ENCODE measurements at regions not wholly inside any gene's neighbourhood (a gene's known extent, or its start where the extent isn't known, plus 50 kb on each side); places are given as distances from the start of the nearest gene placed in this dataset.
"Not testable (repeated sequence)": the region's sequence is repeated elsewhere in the genome, so short reads cannot be mapped to it uniquely, and the experiment has no call there.

GRCh38 chr15:35281515-35281914, 196.4 kb upstream of the NANOGP8 start:
- no peak for DNase-seq

GRCh38 chr15:35279811-35280210, 194.7 kb upstream of the NANOGP8 start:
- no peak for DNase-seq

GRCh38 chr15:35271371-35272043, 186.4 kb upstream of the NANOGP8 start:
- peak; percentile 8 for DNase-seq

GRCh38 chr15:35260941-35261340, 175.8 kb upstream of the NANOGP8 start:
- DNase-seq = no peak

GRCh38 chr15:35260274-35260673, 175.2 kb upstream of the NANOGP8 start:
- DNase-seq = not testable (repeated sequence)

- no peak for DNase-seq
These were observed 171.5 kb upstream of the NANOGP8 start for GRCh38 chr15:35256551-35256950.

DNA sequence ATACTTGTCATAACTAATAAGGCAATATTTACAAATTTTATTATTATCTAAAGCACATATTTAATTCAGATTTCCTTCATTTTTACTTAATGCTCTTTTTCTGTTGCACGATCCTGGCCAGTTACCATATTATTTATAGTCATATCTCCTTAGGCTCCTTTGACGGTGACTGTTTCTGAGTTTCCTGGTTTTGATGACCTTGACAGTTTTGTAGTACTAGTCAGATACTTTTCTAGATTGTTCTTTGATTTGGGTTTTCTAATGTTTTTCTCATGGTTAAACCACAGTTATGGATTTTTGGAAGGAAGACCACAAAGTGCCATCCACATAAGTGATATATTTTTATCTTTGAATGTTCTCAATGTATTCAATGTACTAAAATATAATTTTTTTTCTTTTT, 171.0 kb upstream of the NANOGP8 start:
- DNase-seq = no peak

DNA sequence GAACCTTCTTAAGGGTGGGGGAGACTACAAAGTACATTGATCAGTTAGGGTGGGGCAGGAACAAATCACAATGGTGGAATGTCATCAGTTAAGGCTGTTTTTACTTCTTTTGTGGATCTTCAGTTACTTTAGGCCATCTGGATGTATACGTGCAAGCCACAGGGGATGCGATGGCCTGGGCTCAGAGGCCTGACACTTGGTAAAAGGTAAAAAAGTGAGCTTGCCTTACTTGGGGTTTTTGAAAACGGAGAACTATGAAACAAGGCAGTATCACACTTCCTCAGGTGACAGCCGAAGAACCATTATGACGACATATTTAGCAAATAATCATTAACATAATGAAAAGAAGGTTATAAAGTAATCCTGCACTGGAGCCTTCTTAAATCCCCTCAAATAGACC, 169.8 kb upstream of the NANOGP8 start:
- not testable (repeated sequence) for DNase-seq

DNA sequence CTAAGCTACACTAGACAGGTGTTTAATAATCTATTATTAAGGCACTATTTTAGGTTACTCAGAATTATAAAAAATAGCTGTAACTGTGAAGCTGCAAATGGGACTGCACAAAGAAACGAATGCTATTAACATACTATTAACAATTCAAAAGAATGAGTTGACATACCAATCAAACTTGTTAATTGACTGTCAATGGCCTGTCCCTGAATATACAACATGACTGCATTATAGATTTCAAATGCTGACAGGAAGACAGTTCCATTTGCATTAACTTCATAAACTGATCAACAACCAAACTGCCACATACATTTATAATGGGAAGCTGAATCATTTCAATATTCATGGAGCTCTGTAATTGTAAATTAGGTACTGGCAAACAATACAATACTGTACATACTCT, 169.0 kb upstream of the NANOGP8 start:
- DNase-seq = no peak

DNA sequence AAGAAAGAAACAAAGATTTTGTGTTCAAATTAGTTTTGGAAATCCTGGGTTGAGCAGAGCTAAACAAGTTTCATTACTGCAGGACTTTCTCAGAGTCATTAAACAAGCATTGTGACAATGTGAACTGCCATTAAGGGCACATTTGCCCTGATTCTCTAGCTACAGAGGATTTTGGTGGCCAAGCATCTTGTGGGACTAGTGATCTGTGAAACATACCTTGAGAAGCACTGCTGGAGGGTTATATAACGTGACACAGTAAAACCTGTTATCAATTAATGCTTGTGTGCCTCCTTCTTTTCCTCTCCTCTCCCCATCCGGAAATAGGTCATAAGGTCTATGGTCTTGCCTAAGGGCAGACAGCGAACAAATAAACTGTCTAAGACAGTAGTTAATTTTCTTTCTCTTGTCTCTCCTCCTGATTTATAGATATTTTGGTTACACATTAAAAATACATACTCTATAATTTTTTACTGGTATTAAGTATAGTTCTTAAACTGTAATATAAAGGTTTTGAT, 167.3 kb upstream of the NANOGP8 start:
- no peak for DNase-seq

DNA sequence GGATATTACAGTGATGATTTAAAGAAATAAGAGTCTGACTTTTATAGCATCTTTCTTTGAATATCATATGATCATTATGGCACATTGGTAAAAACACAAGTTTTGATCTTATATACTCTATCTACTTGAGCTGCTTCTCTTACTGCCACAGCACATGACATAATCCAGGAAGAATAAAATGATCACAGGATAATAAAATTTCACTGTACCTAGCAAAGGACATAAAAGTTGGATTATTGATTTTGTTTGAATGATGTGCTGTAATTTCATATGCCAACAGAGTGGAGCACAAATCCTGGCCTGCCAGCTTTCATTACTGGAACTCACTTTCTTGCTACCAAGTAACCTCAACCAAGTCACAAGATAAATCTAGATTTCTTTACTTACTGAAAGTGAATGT, 162.1 kb upstream of the NANOGP8 start:
- DNase-seq = no peak

DNA sequence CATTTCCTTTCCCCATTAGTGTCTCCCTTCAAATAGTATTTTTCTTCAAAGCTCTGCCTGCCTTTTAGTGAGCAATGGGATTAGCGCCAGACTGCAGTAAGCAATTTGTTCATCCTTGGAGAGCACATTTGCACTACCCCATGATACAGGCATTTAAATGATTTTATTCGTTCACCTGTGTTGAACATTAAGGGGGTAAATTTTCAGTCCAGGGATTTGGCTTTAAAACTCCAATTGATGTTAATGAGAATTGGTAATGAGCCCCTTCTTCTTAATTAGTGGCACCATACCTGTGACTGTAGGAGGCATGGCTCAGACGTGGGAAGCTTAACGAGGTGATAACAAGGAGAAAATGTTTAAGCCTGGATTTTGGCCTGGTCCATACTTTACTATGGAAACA, 161.4 kb upstream of the NANOGP8 start:
- DNase-seq = no peak

DNA sequence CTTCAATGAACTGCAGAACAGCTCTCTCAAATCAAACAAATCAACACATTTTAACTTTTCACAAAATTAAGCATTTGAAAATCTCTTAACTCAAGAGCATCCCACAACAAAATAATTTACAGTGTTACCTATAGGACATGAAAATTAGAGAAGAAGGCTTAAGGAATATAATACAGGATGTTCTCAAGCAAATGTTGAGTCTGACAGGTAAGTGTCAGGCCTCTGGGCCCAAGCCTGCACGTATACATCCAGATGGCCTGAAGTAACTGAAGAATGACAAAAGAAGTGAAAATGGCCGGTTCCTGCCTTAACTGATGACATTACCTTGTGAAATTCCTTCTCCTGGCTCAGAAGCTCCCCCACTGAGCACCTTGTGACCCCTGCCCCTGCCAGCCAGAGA, 160.6 kb upstream of the NANOGP8 start:
- not testable (repeated sequence) for DNase-seq

DNA sequence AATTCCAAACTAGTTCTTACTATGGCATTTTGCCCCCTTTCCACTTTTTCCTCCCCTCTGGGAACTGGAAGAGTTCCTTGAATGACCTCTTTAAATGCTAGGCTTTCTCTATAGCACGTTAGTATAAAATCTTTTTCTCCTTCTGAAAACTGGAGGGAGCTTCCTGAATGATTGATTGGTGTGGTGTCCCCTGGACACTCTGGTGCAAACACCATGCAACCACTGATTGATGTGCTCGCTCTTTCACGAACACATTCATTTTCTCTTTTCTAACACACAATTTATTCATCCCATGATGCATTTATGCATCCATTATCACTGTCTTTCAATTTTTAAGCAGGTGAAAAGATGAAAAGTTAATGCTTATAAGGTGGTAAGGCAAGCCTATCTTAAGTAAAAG, 159.1 kb upstream of the NANOGP8 start:
- no peak for DNase-seq

DNA sequence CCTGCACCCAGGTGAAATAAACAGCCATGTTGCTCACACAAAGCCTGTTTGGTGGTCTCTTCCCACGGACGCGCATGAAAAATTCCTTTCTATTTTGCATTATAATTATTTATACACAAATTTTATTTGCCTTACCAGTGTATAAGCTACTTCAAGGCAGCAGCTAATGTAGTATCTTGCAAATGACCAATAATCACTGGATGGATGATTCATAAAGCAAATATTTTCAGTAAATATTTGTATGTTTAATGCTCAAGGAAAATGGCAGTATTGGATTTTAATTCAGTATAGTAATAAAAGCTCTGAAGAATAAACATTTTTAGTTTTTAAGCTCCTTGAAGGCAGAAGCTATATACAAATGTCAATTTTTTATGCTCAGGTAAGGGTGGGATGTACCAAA, 158.7 kb upstream of the NANOGP8 start:
- DNase-seq = peak; percentile 6

DNA sequence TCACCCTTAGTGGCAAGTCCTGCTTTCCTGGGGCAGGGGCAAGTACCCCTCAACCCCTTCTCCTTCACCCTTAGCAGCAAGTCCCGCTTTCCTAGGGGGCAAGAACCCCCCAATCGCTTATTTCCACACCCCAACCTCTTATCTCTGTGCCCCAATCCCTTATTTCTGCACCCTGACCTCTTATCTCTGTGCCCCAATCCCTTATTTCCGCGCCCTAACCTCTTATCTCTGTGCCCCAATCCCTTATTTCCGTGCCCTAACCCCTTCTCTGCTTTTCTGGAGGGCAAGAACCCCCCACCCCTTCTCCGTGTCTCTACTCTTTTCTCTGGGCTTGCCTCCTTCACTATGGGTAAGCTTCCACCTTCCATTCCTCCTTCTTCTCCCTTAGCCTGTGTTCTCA, 154.6 kb upstream of the NANOGP8 start:
- not testable (repeated sequence) for DNase-seq

- not testable (repeated sequence) for DNase-seq
These were observed 153.4 kb upstream of the NANOGP8 start for GRCh38 chr15:35238448-35238847.

DNA sequence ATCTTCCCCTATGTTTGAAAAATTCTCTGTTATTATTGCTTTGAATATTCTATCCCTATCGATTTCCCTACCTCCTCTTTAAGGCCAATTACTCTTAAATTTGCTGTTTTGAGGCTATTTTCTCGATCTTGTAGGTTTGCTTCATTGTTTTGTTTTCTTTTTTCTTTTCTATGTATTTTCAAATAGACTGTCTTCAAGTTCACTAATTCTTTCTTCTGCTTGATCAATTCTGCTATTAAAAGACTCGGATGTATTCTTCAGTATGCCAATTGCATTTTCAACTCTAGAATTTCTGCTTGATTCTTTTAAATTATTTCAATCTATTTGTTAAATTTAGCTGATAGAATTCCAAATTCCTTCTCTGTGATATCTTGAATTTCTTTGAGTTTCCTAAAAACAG, 144.0 kb upstream of the NANOGP8 start:
- no peak for DNase-seq

- no peak for DNase-seq
These were observed 133.1 kb upstream of the NANOGP8 start for GRCh38 chr15:35218215-35218614.

DNA sequence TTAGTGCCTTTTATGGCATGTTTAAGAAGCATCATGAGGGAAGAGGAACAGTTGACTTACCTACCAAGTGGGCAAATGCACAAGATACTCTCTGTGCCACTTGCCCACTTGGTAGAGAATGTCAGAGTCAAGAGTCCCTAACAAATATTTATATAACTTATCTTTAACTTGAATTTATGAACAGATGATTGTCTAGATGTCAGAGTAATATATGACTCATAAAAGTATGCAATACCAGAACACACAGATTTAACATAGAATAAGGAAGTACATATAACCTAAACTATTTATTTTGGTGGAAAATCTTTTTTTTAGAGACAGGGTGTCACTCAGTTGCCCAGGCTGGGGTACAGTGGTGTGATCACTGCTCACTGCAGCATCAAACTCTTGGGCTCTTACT, 130.0 kb upstream of the NANOGP8 start:
- no peak for DNase-seq

DNA sequence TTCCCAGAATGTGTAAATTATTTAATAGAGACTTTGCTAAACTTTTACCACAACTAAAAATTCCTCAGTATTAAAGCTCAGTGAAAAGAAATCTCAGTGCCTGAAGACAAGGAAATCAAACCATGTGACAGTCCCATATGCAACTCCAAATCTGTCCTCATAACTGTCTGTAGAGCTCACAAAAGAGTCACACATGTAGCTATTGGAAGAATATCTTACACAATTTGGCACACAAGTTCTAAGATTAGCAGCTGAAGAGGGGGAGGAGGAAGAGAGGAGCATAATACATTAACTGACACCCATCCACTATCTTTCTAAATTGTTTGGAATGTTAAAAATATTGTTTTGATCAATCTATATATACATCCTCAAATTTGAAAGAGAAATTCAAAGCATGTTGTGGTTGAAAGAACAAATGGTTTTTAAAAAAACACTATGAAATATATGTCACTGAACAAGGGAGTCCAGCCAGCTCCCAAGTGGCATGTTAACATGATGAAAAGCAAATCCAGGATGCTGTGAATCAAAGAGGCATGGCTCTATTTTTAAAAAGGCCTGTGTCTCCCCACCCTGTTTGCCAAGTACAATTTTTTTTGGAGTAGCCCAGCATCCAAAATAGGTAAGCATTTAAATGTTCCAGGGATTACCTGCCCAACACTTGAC, 126.3 kb upstream of the NANOGP8 start:
- DNase-seq = no peak

DNA sequence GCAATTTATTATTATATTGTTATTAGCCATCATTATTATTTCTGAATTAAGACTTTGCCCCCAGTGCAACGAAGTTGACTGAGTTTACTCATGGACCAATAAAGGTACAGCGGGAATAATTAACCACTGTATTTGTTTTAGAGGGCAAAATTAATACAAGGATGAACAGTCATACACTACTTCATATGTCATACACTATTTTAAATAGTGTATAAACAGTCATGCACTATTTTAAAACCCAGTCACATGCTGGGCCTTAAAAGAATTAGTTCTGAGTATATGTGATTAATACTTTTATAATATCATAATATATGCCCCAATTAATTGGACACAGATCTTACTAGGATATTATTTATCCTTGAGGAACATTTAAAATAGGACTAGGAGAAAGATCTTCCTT, 125.3 kb upstream of the NANOGP8 start:
- no peak for DNase-seq

GRCh38 chr15:35209838-35210237, 124.7 kb upstream of the NANOGP8 start:
- DNase-seq = no peak

GRCh38 chr15:35208353-35208752, 123.3 kb upstream of the NANOGP8 start:
- no peak for DNase-seq

Measured in DMS53 (cell line).